GM12875 (cell line): ENCODE measurements at regions not wholly inside any gene's neighbourhood (a gene's known extent, or its start where the extent isn't known, plus 50 kb on each side); places are given as distances from the start of the nearest gene placed in this dataset.

ENCODE experiments used
- H3K4me3 ChIP-seq: one replicate; pipeline ENCODE4 v1.5.1; 2011; ENCODE audit warnings: low read depth, low read length, control low read depth
- CTCF ChIP-seq: IDR thresholded peaks from 2 replicates; pipeline ENCODE4 v1.5.1; 2011; ENCODE audit warnings: low read depth, mild to moderate bottlenecking, control low read depth, inconsistent platforms, low read length, moderate library complexity, borderline replicate concordance; ENCODE audit not compliant: insufficient read depth

DNA sequence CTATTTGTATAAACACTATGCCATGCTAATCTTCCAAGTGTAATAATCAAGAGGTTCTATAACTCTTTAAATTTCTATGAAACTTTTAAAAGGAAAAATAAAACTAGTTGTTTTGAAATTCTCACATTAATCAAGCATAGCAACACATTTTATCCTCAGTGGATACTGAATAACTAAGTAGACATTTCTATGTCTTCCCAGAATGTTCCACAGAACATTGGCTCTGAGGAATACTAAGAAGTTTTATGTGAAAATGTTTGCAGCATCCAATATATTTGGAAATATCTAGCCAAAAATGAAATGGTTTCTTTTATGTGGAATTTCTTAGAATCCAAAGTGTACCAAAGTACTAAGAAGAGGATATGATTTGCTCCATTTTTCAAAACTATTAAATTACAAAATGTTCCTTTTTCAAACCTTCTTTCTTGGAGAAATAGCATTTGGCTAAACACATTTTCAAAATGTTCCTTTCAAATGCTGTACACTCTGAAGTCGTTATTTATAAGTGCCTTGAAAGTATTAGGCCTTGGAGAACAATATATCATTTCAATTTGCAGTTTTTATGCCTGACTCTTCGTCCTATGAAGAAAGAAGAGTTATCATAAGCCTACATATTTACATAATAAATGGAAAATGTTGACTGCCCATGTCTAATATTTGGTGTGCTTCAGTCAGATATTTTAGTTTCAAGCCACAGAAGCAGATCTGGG is 175.6 kb upstream of the COX7C start:
- no peak for TF ChIP-seq CTCF

DNA sequence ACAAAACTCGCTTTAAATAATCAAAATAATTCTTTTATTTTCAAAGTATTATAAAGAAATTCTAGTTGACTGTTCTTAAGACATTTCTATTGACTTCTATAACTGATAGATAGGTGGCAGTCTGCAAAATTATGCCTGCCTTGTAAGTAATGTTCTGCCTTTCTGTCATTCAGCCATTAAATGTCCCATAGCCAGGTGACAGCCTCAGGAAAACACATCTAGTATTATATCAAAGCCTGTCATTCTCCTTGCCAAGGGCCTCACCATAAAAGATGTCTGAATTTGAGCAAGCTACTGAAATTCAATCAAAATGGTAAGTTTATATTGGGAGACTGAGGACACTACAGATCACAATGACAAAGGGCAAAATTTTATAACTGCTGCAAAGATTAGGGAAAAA is 170.4 kb upstream of the COX7C start:
- H3K4me3 ChIP-seq: no peak overlapping the region
- no peak for TF ChIP-seq CTCF

More for the DNA sequence above, 175.6 kb upstream of the COX7C start:
- H3K4me3 ChIP-seq: no peak overlapping the region

DNA sequence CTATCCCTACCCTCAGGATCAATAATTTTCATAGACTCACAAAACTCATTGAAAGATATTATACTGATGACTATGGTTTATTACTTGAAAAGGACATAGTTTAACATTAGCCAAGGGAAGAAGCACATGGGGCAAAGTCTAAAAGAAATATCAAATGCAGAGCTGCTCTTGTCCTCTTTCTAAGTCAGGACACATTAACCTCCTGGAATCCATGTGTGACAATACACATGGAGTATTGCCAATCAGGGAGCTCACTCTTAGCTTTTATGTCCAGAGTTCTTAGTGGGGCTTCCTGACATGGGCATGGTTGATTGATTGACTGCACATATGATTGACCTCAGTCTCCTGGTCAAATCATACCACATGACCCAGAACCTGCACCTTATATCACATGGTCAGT is 165.5 kb upstream of the COX7C start:
- TF ChIP-seq CTCF: no peak
- no peak overlapping the region for H3K4me3 ChIP-seq

GRCh38 chr5:86460519-86460918 is 157.2 kb upstream of the COX7C start:
- no peak overlapping the region for H3K4me3 ChIP-seq

DNA sequence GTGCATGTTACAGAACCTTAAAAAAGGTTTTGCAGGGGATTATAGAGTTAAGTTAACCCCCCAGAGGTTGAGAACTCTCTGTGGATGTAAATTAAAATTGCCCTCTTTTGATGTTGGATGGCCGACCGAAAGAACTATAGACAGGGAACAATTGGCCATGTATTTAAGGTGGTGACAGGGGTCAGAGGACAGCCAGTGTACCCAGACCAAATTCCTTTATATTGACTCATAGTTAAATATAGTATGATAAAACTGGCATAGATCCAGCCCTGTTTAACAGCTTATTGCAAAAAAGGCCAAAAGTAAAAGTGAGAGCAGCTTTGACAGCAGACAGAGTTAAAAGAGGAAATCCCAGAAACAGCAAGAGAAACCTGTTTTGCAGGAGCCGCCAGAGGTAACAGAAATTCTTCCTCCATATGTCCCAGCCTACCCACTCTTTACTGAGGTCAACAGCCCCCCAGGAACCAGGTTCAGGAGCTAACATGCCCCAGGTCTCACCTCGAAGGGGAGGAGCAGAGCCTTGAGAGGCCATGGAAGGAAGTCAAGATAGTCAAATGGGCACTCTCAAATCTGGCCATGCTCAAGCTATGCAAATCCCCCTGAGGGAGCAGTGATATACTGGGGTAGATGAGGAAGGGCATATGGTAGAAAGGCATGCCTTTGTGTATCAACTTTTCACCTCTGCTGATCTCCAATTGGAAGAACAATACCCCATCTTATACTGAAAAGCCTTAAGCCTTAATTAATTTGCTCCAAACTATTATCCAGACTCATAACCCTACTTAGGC is 156.4 kb upstream of the COX7C start:
- no peak for TF ChIP-seq CTCF
- H3K4me3 ChIP-seq: no peak overlapping the region

More at GRCh38 chr5:86460519-86460918, 157.2 kb upstream of the COX7C start:
- no peak for TF ChIP-seq CTCF

DNA sequence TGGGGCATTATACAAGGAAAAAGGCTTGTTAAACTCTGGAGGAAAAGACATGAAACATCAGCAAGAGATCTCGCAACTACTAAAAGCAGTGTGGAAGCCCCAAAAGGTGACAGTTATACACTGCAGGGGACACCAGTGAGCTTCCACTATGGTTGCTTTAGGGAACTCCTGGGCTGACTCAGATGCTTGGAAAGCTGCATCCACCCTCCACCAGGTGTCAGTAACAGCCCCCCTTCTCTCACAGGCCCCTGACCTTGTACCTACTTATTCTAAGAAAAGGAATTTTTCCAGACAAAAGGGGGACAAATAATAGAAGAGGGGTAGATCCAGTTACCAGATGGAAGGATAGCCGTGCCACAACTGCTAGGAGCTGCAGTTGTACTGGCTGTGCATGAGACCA is 154.4 kb upstream of the COX7C start:
- H3K4me3 ChIP-seq: no peak overlapping the region
- TF ChIP-seq CTCF: no peak
